NAMALWA (cell line): ENCODE measurements at regions not wholly inside any gene's neighbourhood (a gene's known extent, or its start where the extent isn't known, plus 50 kb on each side); places are given as distances from the start of the nearest gene placed in this dataset.
A peak's percentile ranks its signal among the peaks of the same experiment; 100 is the strongest.

Experiments used
- DNase-seq: peaks from one replicate; pipeline ENCODE4 v3.0.0-alpha.2; 2015; ENCODE audit warnings: low spot score

- no peak for DNase-seq
Measured at GRCh38 chr2:83565181-83565580, 893.9 kb downstream of the SUCLG1 start.

GRCh38 chr2:83561592-83561991 lies 897.5 kb downstream of the SUCLG1 start:
- DNase-seq: no peak

- no peak for DNase-seq
Measured at GRCh38 chr2:83536556-83536955, 922.5 kb downstream of the SUCLG1 start.

- DNase-seq: no peak
Measured at GRCh38 chr2:83534416-83534815, 924.7 kb downstream of the SUCLG1 start.

- DNase-seq: no peak
Measured at GRCh38 chr2:83531206-83531826, 927.8 kb downstream of the SUCLG1 start.

- no peak for DNase-seq
Measured at GRCh38 chr2:83528767-83529166, 930.3 kb downstream of the SUCLG1 start.

GRCh38 chr2:83522891-83523493 lies 936.1 kb downstream of the SUCLG1 start:
- DNase-seq: no peak

GRCh38 chr2:83517727-83518368 lies 941.2 kb downstream of the SUCLG1 start:
- peak; percentile 15 for DNase-seq

GRCh38 chr2:83516503-83516902 lies 942.6 kb downstream of the SUCLG1 start:
- peak; percentile 26 for DNase-seq

- DNase-seq: no peak
Measured at GRCh38 chr2:83487451-83487850, 971.6 kb downstream of the SUCLG1 start.

GRCh38 chr2:83481436-83481835 lies 977.6 kb downstream of the SUCLG1 start:
- DNase-seq: no peak

GRCh38 chr2:83478037-83478436 lies 981.0 kb downstream of the SUCLG1 start:
- DNase-seq: no peak

GRCh38 chr2:83475371-83475770 lies 983.7 kb downstream of the SUCLG1 start:
- DNase-seq: no peak

GRCh38 chr2:83471655-83472054 lies 987.4 kb downstream of the SUCLG1 start:
- no peak for DNase-seq

- DNase-seq: no peak
Measured at GRCh38 chr2:83470928-83471327, 988.2 kb downstream of the SUCLG1 start.

GRCh38 chr2:83464444-83464843 lies 994.6 kb downstream of the SUCLG1 start:
- DNase-seq: no peak

- no peak for DNase-seq
Measured at GRCh38 chr2:83462881-83463280, 996.2 kb downstream of the SUCLG1 start.

GRCh38 chr2:83461135-83461534 lies 997.9 kb downstream of the SUCLG1 start:
- no peak for DNase-seq

GRCh38 chr2:83459456-83459855 lies 999.6 kb downstream of the SUCLG1 start:
- DNase-seq: no peak

- no peak for DNase-seq
Measured at GRCh38 chr2:83435989-83436388, 1023.1 kb downstream of the SUCLG1 start.

GRCh38 chr2:83420993-83421392 lies 1038.1 kb downstream of the SUCLG1 start:
- DNase-seq: no peak

- DNase-seq: no peak
Measured at GRCh38 chr2:83394134-83394904, 1064.8 kb downstream of the SUCLG1 start.

- DNase-seq: no peak
Measured at GRCh38 chr2:83388804-83389203, 1070.3 kb downstream of the SUCLG1 start.
